HG02938 (cell line): ENCODE measurements at regions not wholly inside any gene's neighbourhood (a gene's known extent, or its start where the extent isn't known, plus 50 kb on each side); places are given as distances from the start of the nearest gene placed in this dataset.

ENCODE experiments used
- ATAC-seq: cut with Tn5 transposase; IDR thresholded peaks from one replicate; pipeline ENCODE4 v1.9.1; 2021; ENCODE audit warnings: mild to moderate bottlenecking, moderate library complexity; ENCODE audit not compliant: unreplicated experiment

GRCh38 chr20:22004946-22005345, 299.5 kb downstream of the PAX1 start:
- ATAC-seq, result no peak

GRCh38 chr20:22003680-22004079, 298.2 kb downstream of the PAX1 start:
- ATAC-seq, result no peak

GRCh38 chr20:22001886-22002285, 296.4 kb downstream of the PAX1 start:
- no peak for ATAC-seq

- no peak for ATAC-seq
Measured at GRCh38 chr20:21995461-21995860, 290.0 kb downstream of the PAX1 start.

GRCh38 chr20:21994203-21994602, 288.7 kb downstream of the PAX1 start:
- no peak for ATAC-seq

GRCh38 chr20:21982559-21982958, 277.1 kb downstream of the PAX1 start:
- ATAC-seq, result no peak

GRCh38 chr20:21981597-21982344, 276.3 kb downstream of the PAX1 start:
- no peak for ATAC-seq

GRCh38 chr20:21981179-21981578, 275.7 kb downstream of the PAX1 start:
- no peak for ATAC-seq

- no peak for ATAC-seq
Measured at GRCh38 chr20:21971436-21971835, 266.0 kb downstream of the PAX1 start.

GRCh38 chr20:21968486-21968885, 263.0 kb downstream of the PAX1 start:
- ATAC-seq, result no peak

GRCh38 chr20:21967481-21967880, 262.0 kb downstream of the PAX1 start:
- no peak for ATAC-seq

- ATAC-seq, result no peak
Measured at GRCh38 chr20:21956591-21956990, 251.1 kb downstream of the PAX1 start.

- ATAC-seq, result no peak
Measured at GRCh38 chr20:21947406-21947805, 241.9 kb downstream of the PAX1 start.

GRCh38 chr20:21944227-21944626, 238.8 kb downstream of the PAX1 start:
- no peak for ATAC-seq

- ATAC-seq, result no peak
Measured at GRCh38 chr20:21941941-21942805, 236.7 kb downstream of the PAX1 start.

- no peak for ATAC-seq
Measured at GRCh38 chr20:21936720-21937380, 231.4 kb downstream of the PAX1 start.

GRCh38 chr20:21936261-21936660, 230.8 kb downstream of the PAX1 start:
- no peak for ATAC-seq

GRCh38 chr20:21933526-21933925, 228.1 kb downstream of the PAX1 start:
- ATAC-seq, result no peak

GRCh38 chr20:21921251-21921650, 215.8 kb downstream of the PAX1 start:
- ATAC-seq, result no peak

- no peak for ATAC-seq
Measured at GRCh38 chr20:21920211-21920610, 214.7 kb downstream of the PAX1 start.

GRCh38 chr20:21918398-21918797, 212.9 kb downstream of the PAX1 start:
- ATAC-seq, result no peak

GRCh38 chr20:21902391-21902790, 196.9 kb downstream of the PAX1 start:
- no peak for ATAC-seq
